HepG2 (cell line): ENCODE measurements at regions not wholly inside any gene's neighbourhood (a gene's known extent, or its start where the extent isn't known, plus 50 kb on each side); places are given as distances from the start of the nearest gene placed in this dataset.

ENCODE experiments used
- ATAC-seq: fragments of 200-7000 bp; cut with Tn5 transposase; 3 replicates; pipeline ENCODE4 v1.9.1; 2020; ENCODE audit warnings: mild to moderate bottlenecking, moderate library complexity
- BruUV-seq: library from RNA; stranded (reverse); fragments of 400-500 nt; replicated peaks from 2 replicates; lab custom pipeline; 2021; lab: Mats Ljungman, UMichigan
- CTCF ChIA-PET: fragments of 300-600 bp; formaldehyde crosslinking; extraction: SDS; loops from one replicate; lab custom pipeline; 2021; ENCODE audit warnings: low total read pairs, inconsistent platforms, low intra/inter-chr PET ratio; lab: Yijun Ruan, JAX
- POLR2A ChIA-PET: fragments of 350-600 bp; sonication (Branson Sonifier 250); formaldehyde crosslinking; loops from one replicate; lab custom pipeline; 2020; ENCODE audit warnings: antibody characterized with exemption, inconsistent platforms; lab: Yijun Ruan, JAX
- DNase-seq: peaks from one replicate; pipeline ENCODE4 v3.0.0-alpha.2; 2015; ENCODE audit warnings: low spot score
- FAIRE-seq: peaks from 3 replicates; lab custom pipeline; 2011; peaks lifted over from hg19 to GRCh38; lab: Jason Lieb, UNC
- H2AFZ ChIP-seq: one replicate; pipeline ENCODE4 v1.6.1; 2011; ENCODE audit warnings: low read length, inconsistent platforms
- H3K27ac ChIP-seq: fragments of 300-600 bp; 3 replicates; pipeline ENCODE4 v1.8.0; 2011; ENCODE audit warnings: mixed run types, mild to moderate bottlenecking, mixed read lengths, low read length, inconsistent platforms; ENCODE audit not compliant: insufficient read depth; ENCODE audit errors: extremely low read length
- H3K27me3 ChIP-seq, 2 experiments: fragments of 200-600 bp in 1 of 2; 2 replicates in 1 of 2; 3 replicates in 1 of 2; pipeline versions ENCODE4 v1.6.0 to v1.8.0; 2011; ENCODE audit warnings: low read length in 2 of 2, mild to moderate bottlenecking in 2 of 2, moderate library complexity in 2 of 2, inconsistent platforms in 1 of 2; ENCODE audit not compliant: insufficient read depth in 2 of 2, control insufficient read depth in 1 of 2
- H3K36me3 ChIP-seq, 2 experiments: fragments of 200-600 bp in 1 of 2; replicated peaks in 1 of 2; 2 replicates in 1 of 2; 3 replicates in 1 of 2; pipeline versions ENCODE4 v1.5.1 to v1.8.0; 2011; ENCODE audit warnings: low read length in 2 of 2, inconsistent platforms in 1 of 2; ENCODE audit not compliant: insufficient read depth in 2 of 2, control insufficient read depth in 1 of 2
- H3K4me1 ChIP-seq: 2 replicates; pipeline ENCODE4 v1.5.1; 2012; ENCODE audit warnings: low read length, inconsistent platforms; ENCODE audit not compliant: insufficient read depth
- H3K4me2 ChIP-seq: 2 replicates; pipeline ENCODE4 v1.6.0; 2011; ENCODE audit warnings: low read depth, low read length, inconsistent platforms
- H3K4me3 ChIP-seq, 3 experiments: fragments of 200-600 bp in 1 of 3; sonication (generic), shearing (Covaris generic) in 1 of 3; replicated peaks in 1 of 3; 2 replicates each; pipeline ENCODE4 v1.5.1; 2011 to 2016; ENCODE audit warnings: low read length in 3 of 3, inconsistent platforms in 2 of 3, low read depth in 2 of 3, mild to moderate bottlenecking in 2 of 3, control low read depth in 1 of 3, mixed read lengths in 1 of 3; ENCODE audit not compliant: insufficient read depth in 1 of 3
- H3K79me2 ChIP-seq: one replicate; pipeline ENCODE4 v1.6.1; 2011; ENCODE audit warnings: low read length, inconsistent platforms; ENCODE audit not compliant: insufficient read depth
- H3K9ac ChIP-seq: 2 replicates; pipeline ENCODE4 v1.6.0; 2011; ENCODE audit warnings: mild to moderate bottlenecking, low read depth, low read length, inconsistent platforms; ENCODE audit not compliant: insufficient read depth
- H3K9me3 ChIP-seq: 2 replicates; pipeline ENCODE4 v1.5.1; 2012; ENCODE audit warnings: mild to moderate bottlenecking, low read length
- H4K20me1 ChIP-seq: 2 replicates; pipeline ENCODE4 v1.6.0; 2011; ENCODE audit warnings: inconsistent platforms, mild to moderate bottlenecking, low read length, moderate library complexity; ENCODE audit not compliant: insufficient read depth
- ATRX ChIP-seq: sonication (generic); formaldehyde crosslinking; IDR thresholded peaks from 2 replicates; pipeline ENCODE4 v1.4.0; 2020; ENCODE audit warnings: missing genetic modification reagents, borderline replicate concordance
- CHCHD3 ChIP-seq: sonication (generic); formaldehyde crosslinking; IDR thresholded peaks from 2 replicates; pipeline ENCODE4 v1.8.0; 2022; ENCODE audit warnings: mild to moderate bottlenecking, missing genetic modification reagents, moderate library complexity
- HNRNPLL ChIP-seq: fragments of 200-400 bp; formaldehyde crosslinking; IDR thresholded peaks from 2 replicates; pipeline ENCODE4 v1.6.1; 2017; ENCODE audit warnings: mild to moderate bottlenecking, low read depth, low read length; ENCODE audit not compliant: poor library complexity, severe bottlenecking
- HNRNPUL1 ChIP-seq: fragments of 200-400 bp; formaldehyde crosslinking; IDR thresholded peaks from 2 replicates; pipeline ENCODE4 v1.6.1; 2017; ENCODE audit warnings: low read depth, mild to moderate bottlenecking, low read length, moderate library complexity
- JUND ChIP-seq: sonication (generic); formaldehyde crosslinking; IDR thresholded peaks from 2 replicates; pipeline ENCODE4 v1.8.0; 2022; ENCODE audit warnings: mild to moderate bottlenecking, missing genetic modification reagents
- LCORL ChIP-seq, 2 experiments: fragments of 450-650 bp in 1 of 2; sonication (generic) in 1 of 2; formaldehyde crosslinking in 1 of 2; IDR thresholded peaks; 2 replicates each; pipeline versions ENCODE4 v1.5.0 to v1.6.1; 2017 to 2020; ENCODE audit warnings: antibody characterized with exemption in 1 of 2, missing genetic modification reagents in 1 of 2
- NCOR1 ChIP-seq: fragments of 200-600 bp; sonication (generic); IDR thresholded peaks from 2 replicates; pipeline ENCODE4 v1.7.0; 2017; ENCODE audit warnings: antibody characterized with exemption, low read length, borderline replicate concordance
- NFATC3 ChIP-seq: sonication (generic); formaldehyde crosslinking; IDR thresholded peaks from 2 replicates; pipeline ENCODE4 v1.5.1; 2020; ENCODE audit warnings: mild to moderate bottlenecking, missing genetic modification reagents
- RORA ChIP-seq: sonication (generic); formaldehyde crosslinking; IDR thresholded peaks from 2 replicates; pipeline ENCODE4 v1.5.0; 2020; ENCODE audit warnings: mild to moderate bottlenecking, missing genetic modification reagents, moderate library complexity
- U2AF1 ChIP-seq: fragments of 200-400 bp; formaldehyde crosslinking; optimal IDR thresholded peaks from 2 replicates; pipeline ENCODE3; 2017; ENCODE audit warnings: mild to moderate bottlenecking, low read depth, low read length
- ZNF34 ChIP-seq: sonication (generic); formaldehyde crosslinking; IDR thresholded peaks from 2 replicates; pipeline ENCODE4 v1.4.0; 2020; ENCODE audit warnings: mild to moderate bottlenecking, missing genetic modification reagents, borderline replicate concordance
- ZNF670 ChIP-seq: sonication (generic); formaldehyde crosslinking; IDR thresholded peaks from 2 replicates; pipeline ENCODE4 v1.8.0; 2022; ENCODE audit warnings: mild to moderate bottlenecking, missing genetic modification reagents, borderline replicate concordance
- WGBS: methylation state at CpG from one replicate; pipeline ENCODE4 v1.1.6; 2017; ENCODE audit warnings: low lambda C conversion rate; 5-methylcytosine and 5-hydroxymethylcytosine counted together
- in situ Hi-C: cut with HindIII; loops from 2 replicates; pipeline ENCODE4 v1.10.0; 2017; ENCODE audit warnings: low pct_unique_long_range_greater_than_20kb; ENCODE audit not compliant: extremely low pct_ligation_motif_present
- intact Hi-C: fragments of 100-400 bp; cut with micrococcal nuclease; formaldehyde crosslinking; loops from one replicate; pipeline ENCODE4 v1.10.0; 2022; ENCODE audit not compliant: unreplicated experiment
- TF ChIP-seq, protein P1 (sequence below): sonication (generic); formaldehyde crosslinking; IDR thresholded peaks from 2 replicates; pipeline ENCODE4 v1.4.0; 2020; ENCODE audit warnings: missing genetic modification reagents, mild to moderate bottlenecking, borderline replicate concordance
- TF ChIP-seq, protein P2 (sequence below): sonication (generic); formaldehyde crosslinking; IDR thresholded peaks from 2 replicates; pipeline ENCODE4 v1.5.0; 2020; ENCODE audit warnings: mild to moderate bottlenecking, missing genetic modification reagents
- TF ChIP-seq, protein P3 (sequence below): sonication (generic); formaldehyde crosslinking; IDR thresholded peaks from 2 replicates; pipeline ENCODE4 v1.9.0; 2022; ENCODE audit warnings: low read depth, missing genetic modification reagents
- TF ChIP-seq, protein P4 (sequence below): sonication (generic); formaldehyde crosslinking; IDR thresholded peaks from 2 replicates; pipeline ENCODE4 v1.5.1; 2020; ENCODE audit warnings: missing genetic modification reagents, mild to moderate bottlenecking, borderline replicate concordance
- TF ChIP-seq, protein P5 (sequence below): sonication (generic); IDR thresholded peaks from 2 replicates; pipeline ENCODE4 v1.6.1; 2016; ENCODE audit warnings: low read depth, borderline replicate concordance

DNA sequence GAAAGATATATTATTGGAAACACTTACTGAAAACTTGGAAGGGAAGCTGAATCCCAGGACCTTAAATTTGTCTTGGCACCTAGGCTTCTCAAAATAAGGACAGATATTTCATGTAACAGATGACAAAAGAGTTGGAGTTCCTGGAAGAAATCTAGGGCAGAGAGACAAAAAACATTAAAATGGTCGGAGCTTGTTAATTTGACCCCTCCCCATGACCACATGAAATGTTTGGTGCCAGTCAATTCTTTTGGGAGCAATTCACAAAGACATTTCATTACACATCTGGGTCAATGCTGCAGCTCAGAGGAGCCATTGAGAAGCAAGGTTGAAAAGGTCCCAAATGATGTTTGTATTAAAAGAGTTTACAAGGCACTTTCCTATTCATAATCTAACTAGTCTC lies 162.0 kb upstream of the GUCY1A2 start:
- no peak overlapping the region for H2AFZ ChIP-seq
- no peaks in the 10 kb centered on the region for H3K4me1 ChIP-seq
- BruUV-seq: no TSS peak
- ChIA-PET CTCF (no interaction called here), POLR2A (no interaction called here)
- H4K20me1 ChIP-seq: no peaks in the 10 kb centered on the region
- DNase-seq (no peak), ATAC-seq (no peak), FAIRE-seq (no peak)
- in situ Hi-C loops (no loop called here), intact Hi-C loops (no loop called here)
- no peak overlapping the region for H3K9ac ChIP-seq
- no peak overlapping the region for H3K4me3 ChIP-seq
- TF ChIP-seq, protein P1, sequence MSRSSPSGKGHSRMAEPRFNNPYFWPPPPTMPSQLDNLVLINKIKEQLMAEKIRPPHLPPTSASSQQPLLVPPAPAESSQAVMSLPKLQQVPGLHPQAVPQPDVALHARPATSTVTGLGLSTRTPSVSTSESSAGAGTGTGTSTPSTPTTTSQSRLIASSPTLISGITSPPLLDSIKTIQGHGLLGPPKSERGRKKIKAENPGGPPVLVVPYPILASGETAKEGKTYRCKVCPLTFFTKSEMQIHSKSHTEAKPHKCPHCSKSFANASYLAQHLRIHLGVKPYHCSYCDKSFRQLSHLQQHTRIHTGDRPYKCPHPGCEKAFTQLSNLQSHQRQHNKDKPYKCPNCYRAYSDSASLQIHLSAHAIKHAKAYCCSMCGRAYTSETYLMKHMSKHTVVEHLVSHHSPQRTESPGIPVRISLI (CRISPR knock-in tag): no peak
- TF ChIP-seq JUND (CRISPR knock-in tag): no peak
- TF ChIP-seq, protein P2, sequence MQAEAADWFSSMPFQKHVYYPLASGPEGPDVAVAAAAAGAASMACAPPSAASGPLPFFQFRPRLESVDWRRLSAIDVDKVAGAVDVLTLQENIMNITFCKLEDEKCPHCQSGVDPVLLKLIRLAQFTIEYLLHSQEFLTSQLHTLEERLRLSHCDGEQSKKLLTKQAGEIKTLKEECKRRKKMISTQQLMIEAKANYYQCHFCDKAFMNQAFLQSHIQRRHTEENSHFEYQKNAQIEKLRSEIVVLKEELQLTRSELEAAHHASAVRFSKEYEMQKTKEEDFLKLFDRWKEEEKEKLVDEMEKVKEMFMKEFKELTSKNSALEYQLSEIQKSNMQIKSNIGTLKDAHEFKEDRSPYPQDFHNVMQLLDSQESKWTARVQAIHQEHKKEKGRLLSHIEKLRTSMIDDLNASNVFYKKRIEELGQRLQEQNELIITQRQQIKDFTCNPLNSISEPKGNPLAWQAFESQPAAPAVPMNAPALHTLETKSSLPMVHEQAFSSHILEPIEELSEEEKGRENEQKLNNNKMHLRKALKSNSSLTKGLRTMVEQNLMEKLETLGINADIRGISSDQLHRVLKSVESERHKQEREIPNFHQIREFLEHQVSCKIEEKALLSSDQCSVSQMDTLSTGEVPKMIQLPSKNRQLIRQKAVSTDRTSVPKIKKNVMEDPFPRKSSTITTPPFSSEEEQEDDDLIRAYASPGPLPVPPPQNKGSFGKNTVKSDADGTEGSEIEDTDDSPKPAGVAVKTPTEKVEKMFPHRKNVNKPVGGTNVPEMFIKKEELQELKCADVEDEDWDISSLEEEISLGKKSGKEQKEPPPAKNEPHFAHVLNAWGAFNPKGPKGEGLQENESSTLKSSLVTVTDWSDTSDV (CRISPR knock-in tag): no peak
- TF ChIP-seq U2AF1: no peak
- TF ChIP-seq ZNF34 (CRISPR knock-in tag): no peak
- TF ChIP-seq, protein P3, sequence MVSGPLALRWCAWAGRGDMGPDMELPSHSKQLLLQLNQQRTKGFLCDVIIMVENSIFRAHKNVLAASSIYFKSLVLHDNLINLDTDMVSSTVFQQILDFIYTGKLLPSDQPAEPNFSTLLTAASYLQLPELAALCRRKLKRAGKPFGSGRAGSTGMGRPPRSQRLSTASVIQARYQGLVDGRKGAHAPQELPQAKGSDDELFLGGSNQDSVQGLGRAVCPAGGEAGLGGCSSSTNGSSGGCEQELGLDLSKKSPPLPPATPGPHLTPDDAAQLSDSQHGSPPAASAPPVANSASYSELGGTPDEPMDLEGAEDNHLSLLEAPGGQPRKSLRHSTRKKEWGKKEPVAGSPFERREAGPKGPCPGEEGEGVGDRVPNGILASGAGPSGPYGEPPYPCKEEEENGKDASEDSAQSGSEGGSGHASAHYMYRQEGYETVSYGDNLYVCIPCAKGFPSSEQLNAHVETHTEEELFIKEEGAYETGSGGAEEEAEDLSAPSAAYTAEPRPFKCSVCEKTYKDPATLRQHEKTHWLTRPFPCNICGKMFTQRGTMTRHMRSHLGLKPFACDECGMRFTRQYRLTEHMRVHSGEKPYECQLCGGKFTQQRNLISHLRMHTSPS (CRISPR knock-in tag): no peak
- TF ChIP-seq ZNF670 (CRISPR knock-in tag): no peak
- TF ChIP-seq NCOR1: no peak
- no peak for TF ChIP-seq HNRNPLL
- TF ChIP-seq RORA (CRISPR knock-in tag): no peak
- TF ChIP-seq HNRNPUL1: no peak
- TF ChIP-seq ATRX: no peak
- TF ChIP-seq CHCHD3 (CRISPR knock-in tag): no peak
- no peak for TF ChIP-seq LCORL (IDR thresholded peaks at IDR 0.05)
- TF ChIP-seq LCORL (CRISPR knock-in tag; IDR thresholded peaks at IDR 0.05): no peak
- TF ChIP-seq, protein P4, sequence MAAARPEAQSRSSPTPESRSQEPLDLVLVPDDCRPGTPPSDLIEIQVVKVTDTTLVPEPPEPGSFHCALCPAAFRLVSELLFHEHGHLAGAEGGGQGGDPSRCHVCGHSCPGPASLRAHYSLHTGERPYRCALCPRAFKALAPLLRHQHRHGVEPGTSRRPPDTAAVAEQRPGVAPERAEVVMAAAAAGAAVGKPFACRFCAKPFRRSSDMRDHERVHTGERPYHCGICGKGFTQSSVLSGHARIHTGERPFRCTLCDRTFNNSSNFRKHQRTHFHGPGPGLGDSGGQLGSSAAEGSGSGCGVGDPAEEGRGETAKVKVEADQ (CRISPR knock-in tag): no peak
- no peak for TF ChIP-seq NFATC3 (CRISPR knock-in tag)
- TF ChIP-seq, protein P5, sequence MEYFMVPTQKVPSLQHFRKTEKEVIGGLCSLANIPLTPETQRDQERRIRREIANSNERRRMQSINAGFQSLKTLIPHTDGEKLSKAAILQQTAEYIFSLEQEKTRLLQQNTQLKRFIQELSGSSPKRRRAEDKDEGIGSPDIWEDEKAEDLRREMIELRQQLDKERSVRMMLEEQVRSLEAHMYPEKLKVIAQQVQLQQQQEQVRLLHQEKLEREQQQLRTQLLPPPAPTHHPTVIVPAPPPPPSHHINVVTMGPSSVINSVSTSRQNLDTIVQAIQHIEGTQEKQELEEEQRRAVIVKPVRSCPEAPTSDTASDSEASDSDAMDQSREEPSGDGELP: no peak
- no peak overlapping the region for H3K4me2 ChIP-seq
- WGBS: 0% methylated on average over 1 of the region's 1 CpG
- no peak overlapping the region for H3K27ac ChIP-seq
- no peaks in the 10 kb centered on the region for H3K79me2 ChIP-seq
- no peaks in the 10 kb centered on the region for H3K27me3 ChIP-seq
- no peaks in the 10 kb centered on the region for H3K9me3 ChIP-seq
- no peaks in the 10 kb centered on the region for H3K36me3 ChIP-seq
